ENCODE measurements at regions not wholly inside any gene's neighbourhood (a gene's known extent, or its start where the extent isn't known, plus 50 kb on each side); places are given as distances from the start of the nearest gene placed in this dataset.

DNA sequence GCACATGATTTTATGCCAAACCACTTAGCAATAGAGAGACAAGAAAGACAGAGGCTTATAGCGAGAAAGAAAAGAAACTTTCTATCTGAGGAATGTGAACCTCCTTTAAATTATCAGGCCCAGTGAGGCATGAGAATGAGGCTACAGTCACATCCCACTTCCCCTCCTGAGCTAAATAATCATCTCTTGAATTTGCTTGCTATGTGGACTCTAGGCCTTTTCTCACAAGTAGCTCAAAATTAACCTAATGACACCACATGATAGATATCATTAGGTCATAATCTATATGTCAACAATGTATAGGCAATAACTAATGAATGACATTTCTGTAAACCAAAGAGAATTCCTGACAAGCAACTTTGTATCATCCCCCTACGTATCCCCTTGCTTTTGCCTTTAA, 301.5 kb upstream of the MGAT5 start:
- TF ChIP-seq POLR2AphosphoS5 (IDR thresholded peaks at IDR 0.05) (no peak), CTCF (IDR thresholded peaks at IDR 0.05) (no peak)

Data from upper lobe of left lung (tissue), 4 donors.